PC-3 (cell line): ENCODE measurements at regions not wholly inside any gene's neighbourhood (a gene's known extent, or its start where the extent isn't known, plus 50 kb on each side); places are given as distances from the start of the nearest gene placed in this dataset.
A peak's percentile ranks its signal among the peaks of the same experiment; 100 is the strongest.

Experiments used
- ATAC-seq: fragments of 200-7000 bp; cut with Tn5 transposase; 2 replicates; pipeline ENCODE4 v1.9.1; 2020; ENCODE audit warnings: mild to moderate bottlenecking, moderate library complexity
- BruUV-seq: library from RNA; stranded (reverse); fragments of 400-500 nt; replicated peaks from 2 replicates; lab custom pipeline; 2021; lab: Mats Ljungman, UMichigan
- CTCF ChIA-PET: fragments of 300-600 bp; sonication (Branson Sonifier 250); formaldehyde crosslinking; loops from one replicate; lab custom pipeline; 2022; ENCODE audit warnings: antibody characterized with exemption; lab: Charles Lee
- POLR2A ChIA-PET: fragments of 300-600 bp; sonication (Branson Sonifier 250); formaldehyde crosslinking; loops from one replicate; lab custom pipeline; 2022; ENCODE audit warnings: antibody characterized with exemption; ENCODE audit not compliant: unreplicated experiment; lab: Charles Lee
- DNase-seq: peaks from one replicate; pipeline ENCODE4 v3.0.0-alpha.2; 2015
- H2AFZ ChIP-seq: fragments of 300-600 bp; sonication (generic); 2 replicates; pipeline ENCODE4 v1.6.0; 2016; ENCODE audit warnings: antibody characterized with exemption, low read length
- H3F3A ChIP-seq: fragments of 300-600 bp; sonication (generic); one replicate; pipeline ENCODE4 v1.6.0; 2017; ENCODE audit warnings: antibody characterized with exemption, low read length, control low read depth, mild to moderate bottlenecking; ENCODE audit not compliant: unreplicated experiment
- H3K27ac ChIP-seq: fragments of 300-600 bp; sonication (generic); 2 replicates; pipeline ENCODE4 v1.5.1; 2016; ENCODE audit warnings: mild to moderate bottlenecking, low read length
- H3K27me3 ChIP-seq: fragments of 300-600 bp; sonication (generic); 2 replicates; pipeline ENCODE4 v1.6.1; 2016; ENCODE audit warnings: low read length, mixed read lengths
- H3K36me3 ChIP-seq: fragments of 300-600 bp; sonication (generic); 2 replicates; pipeline ENCODE4 v1.6.1; 2016; ENCODE audit warnings: low read depth, mixed run types, low read length, mixed read lengths
- H3K4me1 ChIP-seq: fragments of 300-600 bp; sonication (generic); 2 replicates; pipeline ENCODE4 v1.5.1; 2016; ENCODE audit warnings: low read length; ENCODE audit not compliant: insufficient read depth
- H3K4me2 ChIP-seq: fragments of 300-600 bp; sonication (generic); 2 replicates; pipeline ENCODE4 v1.6.0; 2016; ENCODE audit warnings: low read length
- H3K4me3 ChIP-seq: fragments of 300-600 bp; sonication (generic); 2 replicates; pipeline ENCODE4 v1.5.1; 2016; ENCODE audit warnings: mild to moderate bottlenecking, low read length, mixed read lengths
- H3K79me2 ChIP-seq: fragments of 300-600 bp; sonication (generic); 2 replicates; pipeline ENCODE4 v1.6.1; 2017; ENCODE audit warnings: low read length, mixed read lengths
- H3K9ac ChIP-seq: fragments of 300-600 bp; sonication (generic); 2 replicates; pipeline ENCODE4 v1.6.0; 2016; ENCODE audit warnings: mild to moderate bottlenecking, low read length
- H3K9me2 ChIP-seq: fragments of 300-600 bp; sonication (generic); replicated peaks from 2 replicates; pipeline ENCODE4 v1.6.1; 2016; ENCODE audit warnings: mixed run types, low read length, mixed read lengths
- H3K9me3 ChIP-seq: fragments of 300-600 bp; sonication (generic); 2 replicates; pipeline ENCODE4 v1.6.1; 2016; ENCODE audit warnings: low read length, mixed read lengths
- H4K20me1 ChIP-seq: fragments of 300-600 bp; sonication (generic); 2 replicates; pipeline ENCODE4 v1.6.1; 2016; ENCODE audit warnings: low read length, mixed read lengths
- EZH2 ChIP-seq: fragments of 300-600 bp; sonication (generic); IDR thresholded peaks from one replicate; pipeline ENCODE4 v1.6.1; 2017; ENCODE audit warnings: antibody characterized with exemption, mild to moderate bottlenecking, low read length; ENCODE audit not compliant: unreplicated experiment
- EZH2phosphoT487 ChIP-seq: fragments of 300-600 bp; sonication (generic); IDR thresholded peaks from 2 replicates; pipeline ENCODE4 v1.6.1; 2018; ENCODE audit warnings: mild to moderate bottlenecking, antibody characterized with exemption, low read length, borderline replicate concordance
- intact Hi-C: fragments of 100-400 bp; cut with micrococcal nuclease; formaldehyde crosslinking; loops from 2 replicates; pipeline ENCODE4 v1.9.0; 2023
- TF ChIP-seq, protein P1 (sequence below): fragments of 300-600 bp; sonication (generic); conservative IDR thresholded peaks from 2 replicates; pipeline ENCODE4 v1.5.1; 2017; ENCODE audit warnings: antibody characterized with exemption, low read depth, mild to moderate bottlenecking, low read length

GRCh38 chr5:3741374-3741770, 145.7 kb downstream of the IRX1 start:
- no peaks in the 10 kb centered on the region for H3K4me1 ChIP-seq
- peaks cover 16% of the 10 kb centered on the region; the same call in 1 of the 2 replicates for H3K9me3 ChIP-seq
- intact Hi-C loops, result no loop called here
- H3K36me3 ChIP-seq, result no peaks in the 10 kb centered on the region
- peak; percentile 38 for ATAC-seq
- no peaks in the 10 kb centered on the region for H3K79me2 ChIP-seq
- POLR2A ChIA-PET, result no interaction called here
- no peak overlapping the region for H3K4me2 ChIP-seq
- H3K27me3 ChIP-seq, result no peaks in the 10 kb centered on the region
- H4K20me1 ChIP-seq, result no peaks in the 10 kb centered on the region
- H3K9ac ChIP-seq, result no peak overlapping the region
- CTCF ChIA-PET, result no interaction called here
- no peaks in the 10 kb centered on the region for H3K9me2 ChIP-seq
- no peak overlapping the region for H2AFZ ChIP-seq
- TF ChIP-seq, protein P1, sequence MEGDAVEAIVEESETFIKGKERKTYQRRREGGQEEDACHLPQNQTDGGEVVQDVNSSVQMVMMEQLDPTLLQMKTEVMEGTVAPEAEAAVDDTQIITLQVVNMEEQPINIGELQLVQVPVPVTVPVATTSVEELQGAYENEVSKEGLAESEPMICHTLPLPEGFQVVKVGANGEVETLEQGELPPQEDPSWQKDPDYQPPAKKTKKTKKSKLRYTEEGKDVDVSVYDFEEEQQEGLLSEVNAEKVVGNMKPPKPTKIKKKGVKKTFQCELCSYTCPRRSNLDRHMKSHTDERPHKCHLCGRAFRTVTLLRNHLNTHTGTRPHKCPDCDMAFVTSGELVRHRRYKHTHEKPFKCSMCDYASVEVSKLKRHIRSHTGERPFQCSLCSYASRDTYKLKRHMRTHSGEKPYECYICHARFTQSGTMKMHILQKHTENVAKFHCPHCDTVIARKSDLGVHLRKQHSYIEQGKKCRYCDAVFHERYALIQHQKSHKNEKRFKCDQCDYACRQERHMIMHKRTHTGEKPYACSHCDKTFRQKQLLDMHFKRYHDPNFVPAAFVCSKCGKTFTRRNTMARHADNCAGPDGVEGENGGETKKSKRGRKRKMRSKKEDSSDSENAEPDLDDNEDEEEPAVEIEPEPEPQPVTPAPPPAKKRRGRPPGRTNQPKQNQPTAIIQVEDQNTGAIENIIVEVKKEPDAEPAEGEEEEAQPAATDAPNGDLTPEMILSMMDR, result no peak
- no peak for TF ChIP-seq EZH2phosphoT487
- peak overlapping the region; percentile 67 for H3K27ac ChIP-seq
- DNase-seq, result peak; percentile 38
- no peaks in the 10 kb centered on the region for H3F3A ChIP-seq
- BruUV-seq, result no TSS peak
- no peak overlapping the region for H3K4me3 ChIP-seq

- CTCF ChIA-PET, result no interaction called here
- H3K27ac ChIP-seq, result no peak overlapping the region
- no peaks in the 10 kb centered on the region for H3K27me3 ChIP-seq
- no TSS peak for BruUV-seq
- peaks cover 16% of the 10 kb centered on the region; the same call in 1 of the 2 replicates for H3K9me3 ChIP-seq
- H3F3A ChIP-seq, result no peaks in the 10 kb centered on the region
- TF ChIP-seq, protein P1, result no peak
- TF ChIP-seq EZH2 (no peak), EZH2phosphoT487 (no peak)
- H3K9me2 ChIP-seq, result no peaks in the 10 kb centered on the region
- H3K79me2 ChIP-seq, result no peaks in the 10 kb centered on the region
- no peaks in the 10 kb centered on the region for H3K4me1 ChIP-seq
- no peaks in the 10 kb centered on the region for H4K20me1 ChIP-seq
- no peak overlapping the region for H3K4me3 ChIP-seq
- POLR2A ChIA-PET, result no interaction called here
- no peak overlapping the region for H2AFZ ChIP-seq
- no peak overlapping the region for H3K9ac ChIP-seq
- H3K36me3 ChIP-seq, result no peaks in the 10 kb centered on the region
- intact Hi-C loops, result no loop called here
- ATAC-seq (no peak), DNase-seq (no peak)
- H3K4me2 ChIP-seq, result no peak overlapping the region
Observed at GRCh38 chr5:3742750-3743149, 147.1 kb downstream of the IRX1 start.

GRCh38 chr5:3751846-3752245, 156.2 kb downstream of the IRX1 start:
- Histone ChIP-seq H3K9ac (no peak overlapping the region), H2AFZ (no peak overlapping the region), H3K9me2 (no peaks in the 10 kb centered on the region), H3K79me2 (no peaks in the 10 kb centered on the region), H3K9me3 (no peaks in the 10 kb centered on the region), H3K36me3 (no peaks in the 10 kb centered on the region), H4K20me1 (no peaks in the 10 kb centered on the region), H3F3A (no peaks in the 10 kb centered on the region), H3K27ac (no peak overlapping the region), H3K4me2 (no peak overlapping the region), H3K4me1 (no peaks in the 10 kb centered on the region), H3K4me3 (no peak overlapping the region), H3K27me3 (no peaks in the 10 kb centered on the region)
- ChIA-PET POLR2A (no interaction called here), CTCF (no interaction called here)
- no peak for TF ChIP-seq EZH2phosphoT487
- TF ChIP-seq, protein P1, result no peak
- no peak for TF ChIP-seq EZH2
- no TSS peak for BruUV-seq
- intact Hi-C loops, result no loop called here
- DNase-seq, result no peak
- no peak for ATAC-seq
